Activated CD4-positive, alpha-beta T cell treated with anti-CD3 and anti-CD28 coated beads, Interleukin-2, Interleukin-6, amounts not matched to agents 100 ng/mL and 50 ng/mL, durations not matched to agents 16 hours and 8 hours (primary cell): ENCODE measurements at regions not wholly inside any gene's neighbourhood (a gene's known extent, or its start where the extent isn't known, plus 50 kb on each side); places are given as distances from the start of the nearest gene placed in this dataset.

Experiments
- DNase-seq: peaks from one replicate; pipeline ENCODE4 v3.0.0-alpha.2; 2020

GRCh38 chr11:70733327-70734325 is 335.3 kb downstream of the CTTN start:
- no peak for DNase-seq

- no peak for DNase-seq
These were observed 336.1 kb downstream of the CTTN start for GRCh38 chr11:70734379-70734778.

- no peak for DNase-seq
These were observed 336.6 kb downstream of the CTTN start for GRCh38 chr11:70734911-70735310.

GRCh38 chr11:70735976-70736375 is 337.6 kb downstream of the CTTN start:
- no peak for DNase-seq

GRCh38 chr11:70736461-70736860 is 338.1 kb downstream of the CTTN start:
- no peak for DNase-seq

GRCh38 chr11:70736937-70737640 is 338.8 kb downstream of the CTTN start:
- no peak for DNase-seq

GRCh38 chr11:70737816-70738630 is 339.7 kb downstream of the CTTN start:
- DNase-seq, result no peak

GRCh38 chr11:70738661-70739060 is 340.3 kb downstream of the CTTN start:
- DNase-seq, result no peak

GRCh38 chr11:70739091-70739490 is 340.8 kb downstream of the CTTN start:
- DNase-seq, result no peak

GRCh38 chr11:70739811-70740487 is 341.6 kb downstream of the CTTN start:
- no peak for DNase-seq

- no peak for DNase-seq
These were observed 342.1 kb downstream of the CTTN start for GRCh38 chr11:70740488-70740851.

- no peak for DNase-seq
These were observed 342.8 kb downstream of the CTTN start for GRCh38 chr11:70741085-70741484.

GRCh38 chr11:70742553-70743291 is 344.4 kb downstream of the CTTN start:
- no peak for DNase-seq

- DNase-seq, result no peak
These were observed 345.0 kb downstream of the CTTN start for GRCh38 chr11:70743329-70743728.

- DNase-seq, result no peak
These were observed 345.6 kb downstream of the CTTN start for GRCh38 chr11:70743941-70744351.

- no peak for DNase-seq
These were observed 346.3 kb downstream of the CTTN start for GRCh38 chr11:70744396-70745185.

GRCh38 chr11:70745451-70745850 is 347.1 kb downstream of the CTTN start:
- DNase-seq, result no peak

GRCh38 chr11:70745941-70746340 is 347.6 kb downstream of the CTTN start:
- DNase-seq, result no peak

GRCh38 chr11:70746351-70746750 is 348.0 kb downstream of the CTTN start:
- no peak for DNase-seq

- no peak for DNase-seq
These were observed 349.0 kb downstream of the CTTN start for GRCh38 chr11:70747285-70747684.

- no peak for DNase-seq
These were observed 349.6 kb downstream of the CTTN start for GRCh38 chr11:70747921-70748320.
